HT-29 (cell line): ENCODE measurements at regions not wholly inside any gene's neighbourhood (a gene's known extent, or its start where the extent isn't known, plus 50 kb on each side); places are given as distances from the start of the nearest gene placed in this dataset.
"Not testable (repeated sequence)": the region's sequence is repeated elsewhere in the genome, so short reads cannot be mapped to it uniquely, and the experiment has no call there.

Experiments
- DNase-seq: peaks from one replicate; pipeline ENCODE4 v3.0.0-alpha.2; 2015; ENCODE audit warnings: low spot score

DNA sequence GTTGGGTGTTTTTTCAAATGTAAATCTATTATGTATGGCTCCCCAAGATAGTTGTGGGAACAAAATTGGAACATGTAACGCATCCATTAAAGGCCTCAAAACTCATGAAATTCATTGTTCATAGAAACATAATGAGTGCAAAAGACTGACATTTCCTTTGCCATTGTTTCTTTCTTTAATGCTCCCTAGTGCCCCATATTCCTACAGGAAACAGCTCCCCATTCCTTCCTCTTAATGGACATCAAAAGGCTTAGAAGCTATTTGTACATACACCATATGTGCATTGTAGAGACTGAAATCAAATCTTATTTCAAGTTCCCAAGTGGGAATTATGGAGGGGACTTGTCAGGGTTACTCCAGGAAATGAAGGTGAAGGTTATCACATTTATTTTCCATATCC, 139.1 kb downstream of the AHR start:
- DNase-seq: no peak

DNA sequence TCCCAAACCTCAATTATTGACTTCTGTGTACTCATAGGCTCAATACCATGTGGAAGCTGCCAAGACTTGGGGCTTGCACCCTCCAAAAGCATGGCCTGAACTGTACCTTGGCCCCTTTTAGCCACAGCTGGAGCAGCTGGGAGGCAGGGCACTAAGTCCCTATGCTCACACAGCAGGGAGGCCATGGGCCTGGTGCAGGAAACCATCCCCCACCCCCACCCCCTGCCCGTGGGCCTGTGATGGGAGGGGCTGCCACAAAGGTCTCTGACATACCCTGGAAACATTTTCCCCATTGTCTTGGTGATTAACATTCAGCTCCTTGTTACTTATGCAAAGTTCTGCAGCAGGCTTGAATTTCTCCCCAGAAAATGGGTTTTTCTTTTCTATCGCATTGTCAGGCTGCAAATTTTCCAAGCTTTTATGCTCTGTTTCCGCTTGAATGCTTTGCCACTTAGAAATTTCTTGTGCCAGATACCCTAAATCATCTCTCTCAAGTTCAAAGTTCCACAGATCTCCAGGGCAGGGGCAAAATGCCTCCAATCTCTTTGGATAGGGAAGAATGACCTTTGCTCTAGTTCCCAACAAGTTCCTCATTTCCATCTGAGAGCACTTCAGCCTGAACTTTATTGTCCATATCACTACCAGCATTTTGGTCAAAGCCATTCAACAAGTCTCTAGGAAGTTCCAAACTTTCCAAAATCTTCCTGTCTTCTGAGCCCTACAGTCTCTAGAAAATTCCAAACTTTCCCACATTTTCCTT, 141.8 kb downstream of the AHR start:
- not testable (repeated sequence) for DNase-seq

DNA sequence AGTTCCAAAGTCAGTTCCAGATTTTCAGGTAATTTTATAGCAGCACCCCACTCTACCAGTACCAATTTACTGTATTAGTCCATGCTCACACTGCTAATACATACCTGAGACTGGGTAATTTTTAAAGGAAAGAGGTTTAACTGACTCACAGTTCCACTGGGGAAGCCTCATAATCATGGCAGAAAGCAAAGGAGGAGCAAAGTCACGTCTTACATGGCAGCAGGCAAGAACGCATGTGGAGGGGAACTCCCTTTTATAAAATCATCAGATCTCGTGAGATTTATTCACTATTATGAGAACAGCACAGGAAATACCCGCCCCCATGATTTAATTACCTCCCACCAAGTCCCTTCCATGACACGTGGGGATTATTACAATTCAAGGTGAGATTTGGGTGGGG, 142.4 kb downstream of the AHR start:
- DNase-seq: no peak

DNA sequence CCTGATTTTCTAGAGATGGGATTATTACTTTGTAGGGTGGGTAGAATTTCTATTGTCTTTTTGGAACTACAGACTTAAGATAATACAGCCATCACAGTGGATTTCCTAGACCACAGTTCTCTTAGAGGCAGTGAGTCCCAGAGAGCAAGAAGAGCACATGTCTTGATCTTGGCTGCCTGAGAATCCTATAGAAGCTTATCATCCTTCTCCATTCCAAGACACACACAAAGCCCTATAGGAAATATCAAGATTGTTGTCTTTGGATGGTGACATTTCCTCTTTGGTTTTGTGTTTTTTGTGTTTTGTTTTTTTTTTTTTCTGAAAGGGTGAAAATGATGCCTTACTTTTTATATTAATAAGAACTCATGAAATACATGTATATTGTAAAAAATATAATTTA, 143.1 kb downstream of the AHR start:
- no peak for DNase-seq

DNA sequence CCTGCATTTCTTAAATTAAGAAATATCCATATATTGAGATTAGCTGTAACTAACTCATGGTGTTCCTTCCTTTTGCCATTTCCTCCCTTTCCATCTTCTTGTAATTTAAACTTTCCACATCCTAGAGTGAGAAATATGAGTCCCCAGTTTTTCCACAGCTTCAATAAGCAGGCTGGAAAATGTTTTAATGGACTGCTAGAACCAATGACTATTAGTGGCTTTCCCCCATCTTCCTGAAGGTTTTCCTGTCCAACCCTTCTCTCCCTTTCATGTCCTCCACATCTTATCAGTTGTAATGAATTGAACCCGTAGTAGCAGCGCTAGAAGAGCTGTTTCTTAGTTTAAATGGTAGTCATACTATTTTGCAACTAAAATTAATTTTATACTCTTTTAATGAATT, 145.7 kb downstream of the AHR start:
- DNase-seq: no peak

DNA sequence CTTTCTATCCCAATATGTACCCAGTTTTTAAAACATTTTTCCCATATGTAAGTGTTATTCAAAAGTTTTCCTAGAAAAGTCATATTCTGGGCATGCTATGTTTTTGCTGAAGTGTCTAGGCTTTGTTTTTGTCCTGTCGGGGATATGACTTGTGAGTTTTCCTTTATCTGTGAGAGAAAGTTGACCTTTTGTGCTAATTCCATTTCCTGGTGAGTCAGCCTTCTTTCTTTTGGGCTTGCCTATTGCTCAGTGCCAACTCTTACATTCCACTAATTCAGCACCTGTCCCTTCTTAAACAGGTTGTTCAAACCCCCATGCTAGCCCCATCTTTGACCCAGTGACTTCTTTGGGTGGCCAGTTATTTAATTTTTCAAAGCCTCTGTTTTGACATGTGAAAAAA, 146.2 kb downstream of the AHR start:
- DNase-seq: peak; percentile 70

DNA sequence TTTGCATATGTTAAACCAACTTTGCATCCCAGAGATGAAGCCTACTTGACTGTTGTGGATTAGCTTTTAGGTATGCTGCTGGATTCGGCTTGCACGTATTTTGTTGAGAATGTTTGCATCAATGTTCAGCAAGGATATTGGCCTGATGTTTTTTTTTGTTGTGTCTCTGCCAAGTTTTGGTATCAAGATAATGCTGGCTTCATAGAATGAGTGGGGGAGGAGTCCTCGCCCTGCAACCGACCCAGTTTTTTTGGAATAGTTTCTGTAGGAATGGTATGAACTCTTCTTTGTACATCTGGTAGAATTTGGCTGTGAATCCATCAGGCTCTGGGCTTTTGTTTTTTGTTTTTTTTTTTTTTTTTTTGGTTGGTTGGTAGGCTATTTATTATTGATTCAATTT, 147.9 kb downstream of the AHR start:
- DNase-seq: no peak

DNA sequence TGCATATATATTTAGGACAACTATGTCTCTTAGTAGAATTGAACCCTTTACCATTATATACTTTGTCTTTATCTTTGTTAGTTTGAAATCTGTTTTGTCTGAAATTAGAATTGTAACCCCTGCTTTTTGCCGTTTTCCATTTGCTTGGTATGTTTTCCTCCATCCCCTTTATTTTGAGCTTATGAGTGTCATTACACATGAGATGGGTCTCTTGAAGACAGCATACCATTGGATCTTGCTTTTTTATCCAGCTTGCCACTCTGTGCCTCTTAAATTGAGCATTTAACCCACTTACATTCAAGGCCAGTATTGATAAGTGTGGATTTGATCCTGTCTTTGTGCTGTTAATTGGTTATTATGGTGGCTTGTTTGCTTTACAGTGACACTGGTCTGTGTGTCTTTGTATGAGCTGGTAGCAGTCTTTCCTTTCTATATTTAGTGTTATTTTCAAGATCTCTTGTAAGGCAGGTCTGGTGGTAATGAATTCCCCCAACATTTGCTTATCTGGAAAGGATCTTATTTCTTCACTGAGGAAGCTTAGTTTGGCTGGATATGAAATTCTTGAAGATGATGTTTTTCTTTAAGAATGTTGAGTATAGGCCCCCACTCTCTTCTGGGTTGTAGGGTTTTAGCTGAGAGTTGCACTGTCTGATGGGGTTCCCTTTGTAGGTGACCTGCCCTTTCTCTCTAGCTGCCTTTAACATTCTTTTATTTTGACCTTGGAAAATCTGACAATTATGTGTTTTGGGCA, 149.5 kb downstream of the AHR start:
- DNase-seq: no peak

DNA sequence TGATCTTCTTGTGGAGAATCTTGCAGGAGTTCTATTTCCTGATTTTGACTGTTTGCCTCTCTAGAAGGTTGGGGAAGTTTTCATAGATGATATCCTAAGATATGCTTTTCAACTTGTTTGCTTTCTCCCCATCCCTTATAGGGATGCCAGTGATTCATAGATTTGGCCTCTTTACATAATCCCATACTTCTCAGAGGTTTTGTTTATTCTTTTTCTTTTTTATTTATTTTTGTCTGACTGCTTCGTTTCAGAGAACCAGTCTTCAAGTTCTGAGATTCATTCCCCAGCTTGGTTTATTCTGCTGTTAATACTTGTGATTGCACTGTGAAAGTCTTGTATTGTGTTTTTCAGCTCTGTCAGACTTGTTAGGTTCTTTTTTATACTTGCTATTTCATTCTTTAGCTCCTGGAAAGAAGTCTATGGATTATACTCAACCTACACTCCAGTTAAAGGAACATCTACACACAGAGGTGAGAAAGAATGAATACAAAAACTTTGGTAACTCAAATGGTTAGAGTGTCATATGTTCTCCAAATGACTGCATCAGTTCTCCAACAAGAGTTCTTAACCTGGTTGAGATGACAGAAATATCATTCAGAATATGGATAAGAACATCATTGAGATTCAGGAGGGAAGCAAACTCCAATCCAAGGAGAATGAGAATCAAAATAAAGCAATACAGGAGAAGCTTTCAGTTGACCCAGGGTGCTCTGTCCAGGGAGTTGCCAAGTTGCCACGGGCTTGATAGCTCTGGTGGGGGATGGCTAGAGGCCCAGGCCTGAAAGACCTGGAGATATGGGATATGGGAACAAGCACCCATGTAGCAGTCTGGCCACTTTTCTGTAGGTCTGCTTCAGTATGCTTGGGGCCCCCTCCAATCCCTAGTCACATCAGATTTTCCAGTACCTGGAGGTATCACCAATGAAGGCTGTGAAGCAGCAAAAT, 150.3 kb downstream of the AHR start:
- DNase-seq: no peak

DNA sequence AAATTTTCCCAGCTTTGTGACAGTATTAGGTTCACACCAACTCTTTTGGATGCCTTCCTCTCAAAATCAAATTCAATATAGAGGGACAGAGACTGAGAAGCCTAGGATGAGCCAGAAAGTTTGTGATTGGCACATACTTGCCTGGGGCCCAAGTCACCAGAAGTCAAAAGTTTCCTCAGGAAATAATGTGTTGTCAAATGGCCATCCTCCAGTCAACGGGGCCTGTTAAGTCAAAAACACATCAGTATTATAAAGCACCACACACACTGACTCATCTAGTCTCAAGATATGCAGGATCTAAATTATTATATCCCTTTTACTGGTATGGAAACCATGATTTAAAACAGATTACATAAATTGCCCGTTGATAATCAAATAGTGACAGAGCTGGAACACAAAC, 158.1 kb downstream of the AHR start:
- DNase-seq: no peak

DNA sequence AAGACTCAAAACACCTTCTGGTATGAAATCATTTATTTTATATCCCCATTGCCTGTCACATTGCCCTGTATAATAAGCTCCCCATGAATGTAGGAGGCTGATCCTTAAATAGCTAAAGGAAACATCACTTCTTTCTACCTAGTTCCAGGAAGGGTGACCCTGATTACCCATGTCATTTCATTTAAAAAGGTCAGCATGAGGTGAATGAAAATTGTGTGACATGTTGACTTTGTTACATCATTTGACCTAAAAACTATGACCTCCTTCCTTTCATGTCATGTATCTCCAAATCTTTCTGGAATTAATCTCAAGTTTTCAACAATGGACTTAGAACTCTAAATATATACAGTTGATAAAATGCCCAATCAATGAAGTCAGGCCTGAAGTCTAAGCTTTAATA, 161.5 kb downstream of the AHR start:
- no peak for DNase-seq

DNA sequence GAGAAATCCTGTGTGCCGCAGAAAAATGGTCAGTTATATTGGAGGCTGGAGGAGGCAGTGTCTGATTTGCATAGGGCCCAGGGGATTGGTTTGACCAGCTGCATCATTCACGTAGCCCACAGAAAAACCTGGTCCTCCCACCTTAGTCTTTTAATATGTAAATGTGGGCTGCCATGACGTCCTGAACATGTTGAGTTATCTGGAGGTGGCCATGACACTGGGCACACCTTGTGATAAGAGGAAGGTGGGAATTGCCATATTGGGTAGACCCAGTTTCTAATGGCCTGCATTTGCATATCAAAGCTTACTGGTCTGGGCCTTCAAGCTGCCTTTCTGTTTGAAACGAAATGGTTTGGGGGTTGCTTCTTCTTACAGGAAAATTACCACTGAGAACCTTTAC, 162.2 kb downstream of the AHR start:
- DNase-seq: no peak

DNA sequence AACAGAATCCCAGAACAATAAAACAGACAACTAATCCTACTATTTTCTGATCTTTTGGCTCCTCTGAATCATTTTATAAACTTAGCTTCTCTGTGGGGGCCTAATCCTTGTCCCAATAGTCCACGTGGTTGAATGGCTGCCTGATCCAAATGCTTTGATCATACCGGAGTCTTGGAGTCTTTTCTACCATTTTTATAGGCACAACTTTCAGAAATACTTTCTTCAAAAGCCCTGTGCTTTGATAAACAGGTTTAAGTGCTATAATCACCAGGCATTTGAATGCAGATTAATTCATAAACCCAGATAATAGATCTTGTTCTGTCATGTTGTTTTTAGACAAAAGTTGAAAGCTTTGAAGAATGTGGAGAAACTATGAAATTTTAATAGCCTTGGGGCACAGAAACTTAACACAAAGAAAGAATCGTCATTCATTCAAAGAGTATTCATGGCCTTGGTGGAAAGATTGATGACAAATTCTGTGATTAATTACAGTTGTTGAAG, 163.7 kb downstream of the AHR start:
- DNase-seq: no peak

DNA sequence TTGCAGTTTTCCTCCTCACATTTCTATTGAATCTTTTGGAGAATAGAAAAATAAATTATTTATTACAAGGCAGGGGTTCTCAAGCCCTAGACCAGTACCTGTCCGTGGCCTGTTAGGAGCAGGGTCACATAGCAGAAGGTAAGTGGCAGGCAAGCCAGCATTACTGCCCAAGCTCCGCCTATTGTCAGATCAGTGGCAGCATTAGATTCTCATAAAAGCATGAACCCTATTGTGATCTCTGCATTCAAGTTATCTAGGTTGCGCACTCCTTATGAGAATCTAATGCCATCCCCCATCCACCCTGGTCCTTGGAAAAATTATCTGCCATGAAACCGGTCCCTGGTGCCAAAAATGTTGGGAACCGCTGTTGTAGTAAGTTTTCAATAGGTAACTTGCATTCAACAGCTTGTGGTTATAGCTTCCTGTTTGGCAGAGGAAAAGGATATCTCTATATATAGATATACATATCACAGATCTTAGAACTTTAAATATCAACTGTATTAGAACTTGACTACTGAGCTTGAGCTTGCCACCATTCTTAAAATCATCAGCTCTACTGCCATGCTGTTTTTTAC, 165.1 kb downstream of the AHR start:
- DNase-seq: no peak

DNA sequence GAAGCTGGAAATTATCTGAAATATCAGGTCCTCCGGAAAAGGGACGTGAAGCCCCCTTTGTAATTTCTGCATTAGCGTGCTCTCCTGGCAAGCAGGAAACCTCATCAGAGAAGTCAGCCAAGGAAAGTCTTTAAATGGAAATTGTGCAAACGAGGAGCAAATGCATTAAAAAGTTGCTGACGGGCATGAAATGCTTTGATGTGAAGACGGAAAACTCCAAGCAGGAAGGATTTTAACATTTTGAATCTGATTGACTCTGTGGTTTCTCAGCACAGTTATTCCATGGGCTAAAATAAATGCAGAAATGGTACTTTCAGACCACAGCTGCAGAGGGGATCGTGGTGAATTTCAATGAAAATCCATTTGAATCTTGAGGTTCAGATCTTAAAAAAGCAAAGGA, 167.8 kb downstream of the AHR start:
- DNase-seq: no peak

DNA sequence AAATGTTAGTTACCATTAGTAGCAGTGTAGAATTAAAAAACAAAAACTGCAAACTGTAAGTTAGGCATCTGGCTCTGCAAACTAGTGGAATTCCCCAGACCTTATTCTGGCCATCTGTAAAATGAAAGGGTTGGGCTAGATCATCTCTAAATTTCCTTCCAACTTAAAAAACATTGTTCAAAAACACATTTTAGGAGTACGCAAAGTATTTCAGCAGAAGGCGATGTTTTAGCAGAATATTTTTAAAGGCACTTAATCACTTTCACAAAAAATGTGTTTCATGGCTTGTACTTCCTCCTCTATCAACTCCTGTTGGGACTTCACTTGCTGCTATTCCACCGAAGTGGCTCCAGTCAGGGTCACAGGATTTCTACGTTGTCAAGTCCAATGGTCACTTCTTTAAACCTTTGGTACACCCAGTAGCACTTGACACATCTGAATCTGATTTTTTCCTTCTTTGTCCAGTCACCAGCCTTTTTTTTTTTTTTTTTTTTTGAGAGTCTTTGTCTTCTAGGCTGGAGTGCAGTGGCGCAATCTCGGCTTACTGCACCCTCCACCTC, 169.0 kb downstream of the AHR start:
- DNase-seq: no peak

DNA sequence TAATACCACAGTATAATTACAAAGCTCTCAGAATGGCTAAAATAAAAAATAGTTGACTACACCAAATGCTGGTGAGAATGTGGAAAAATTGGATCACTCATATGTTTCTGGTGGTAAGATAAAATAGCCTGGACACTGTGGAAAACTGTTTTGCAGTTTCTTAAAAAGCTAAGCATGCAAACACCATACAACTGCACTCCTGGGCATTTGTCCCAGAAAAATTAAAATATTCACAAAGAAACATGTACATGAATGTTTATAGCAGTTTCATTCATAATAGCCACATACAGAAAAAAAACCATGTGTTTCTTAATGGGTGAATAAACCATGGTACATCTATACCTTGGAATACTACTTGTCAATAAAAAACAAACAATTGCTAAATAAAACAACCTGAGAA, 172.9 kb downstream of the AHR start:
- DNase-seq: no peak

DNA sequence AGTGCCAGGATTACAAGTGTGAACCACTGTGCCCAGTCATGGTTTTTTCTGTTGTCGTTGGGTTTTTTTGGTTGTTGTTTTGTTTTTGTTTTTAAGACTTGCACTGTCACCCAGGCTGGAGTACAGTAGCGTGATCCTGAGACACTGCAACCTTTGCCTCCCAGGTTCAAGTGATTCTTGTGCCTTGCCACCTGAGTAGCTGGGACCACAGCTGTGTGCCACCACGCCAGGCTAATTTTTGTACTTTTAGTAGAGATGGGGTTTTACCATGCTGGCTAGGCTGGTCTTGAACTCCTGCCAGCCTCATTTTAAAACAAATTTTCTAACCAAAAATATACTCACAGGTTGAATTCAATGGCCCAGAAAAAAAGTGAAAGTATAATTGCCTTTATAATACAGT, 174.1 kb downstream of the AHR start:
- no peak for DNase-seq

DNA sequence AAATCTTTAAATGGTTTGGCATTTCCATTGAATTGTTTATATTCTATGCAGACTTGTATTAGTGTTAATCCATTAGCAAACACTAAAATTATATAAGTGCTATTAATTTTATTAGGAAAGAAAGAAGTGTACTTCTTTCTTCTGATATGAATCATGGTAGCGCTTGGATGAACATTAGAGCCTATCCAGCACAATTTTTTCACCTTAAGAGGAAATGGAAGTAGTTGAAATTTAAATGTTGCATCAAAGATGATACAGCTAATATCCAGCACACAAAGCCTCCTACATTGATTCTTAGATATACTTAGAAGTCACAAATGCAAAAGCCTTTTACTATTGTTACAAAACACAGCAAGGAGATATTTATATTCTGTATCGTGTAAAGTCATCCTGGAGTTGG, 174.5 kb downstream of the AHR start:
- no peak for DNase-seq

DNA sequence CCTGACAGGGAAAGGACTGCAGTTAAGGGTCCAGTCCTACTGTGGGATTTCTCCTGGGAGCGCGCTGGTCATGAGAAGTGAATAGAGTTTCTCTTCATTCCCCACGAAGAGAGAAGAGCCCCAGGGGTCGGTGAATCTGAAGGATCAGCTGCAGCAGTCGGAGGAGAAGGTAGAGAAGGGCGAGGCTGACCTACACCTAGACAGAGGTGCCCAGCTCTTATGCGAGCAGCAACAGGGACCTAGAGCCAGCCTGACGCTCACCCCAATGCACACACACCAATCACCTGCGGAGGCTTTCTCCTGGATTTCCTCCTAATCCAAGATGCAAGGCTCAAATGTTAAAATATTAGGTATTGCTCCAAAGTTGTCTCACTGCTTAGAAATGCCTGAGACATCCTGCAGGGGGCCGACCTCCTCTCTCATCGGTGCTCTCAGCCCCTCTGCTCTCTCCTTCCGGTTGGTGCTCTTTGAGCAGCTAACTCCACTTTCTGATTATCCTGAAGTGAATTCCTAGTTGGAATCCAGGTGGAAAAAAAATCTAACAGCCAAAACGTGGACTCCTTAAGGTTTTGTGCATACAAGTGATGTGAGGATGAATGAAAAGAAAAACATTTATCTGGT, 176.4 kb downstream of the AHR start:
- no peak for DNase-seq

DNA sequence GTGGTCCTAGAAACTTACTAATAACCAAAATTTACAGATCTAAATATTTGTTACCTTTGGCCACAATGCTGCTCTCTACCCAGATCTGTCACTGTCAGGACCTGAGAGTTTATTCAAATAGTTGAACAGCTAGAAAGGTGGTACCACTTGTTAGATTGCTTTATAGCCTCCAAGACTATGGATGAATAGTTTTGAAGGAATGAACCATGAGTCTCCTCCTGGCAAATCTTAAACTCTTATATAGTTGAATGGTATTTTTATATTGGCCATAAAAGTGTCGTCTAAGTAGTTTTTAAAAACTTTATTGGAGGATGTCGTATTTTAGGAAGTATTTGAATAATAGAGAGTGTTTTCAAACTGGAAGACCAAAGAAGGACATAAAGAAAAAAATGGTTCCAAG, 178.7 kb downstream of the AHR start:
- DNase-seq: no peak
